SIG-M5 (cell line): ENCODE measurements at regions not wholly inside any gene's neighbourhood (a gene's known extent, or its start where the extent isn't known, plus 50 kb on each side); places are given as distances from the start of the nearest gene placed in this dataset.
"Not testable (repeated sequence)": the region's sequence is repeated elsewhere in the genome, so short reads cannot be mapped to it uniquely, and the experiment has no call there.

ENCODE experiments used
- DNase-seq: peaks from one replicate; lab custom pipeline; 2025; lab: John Stamatoyannopoulos, UW

DNA sequence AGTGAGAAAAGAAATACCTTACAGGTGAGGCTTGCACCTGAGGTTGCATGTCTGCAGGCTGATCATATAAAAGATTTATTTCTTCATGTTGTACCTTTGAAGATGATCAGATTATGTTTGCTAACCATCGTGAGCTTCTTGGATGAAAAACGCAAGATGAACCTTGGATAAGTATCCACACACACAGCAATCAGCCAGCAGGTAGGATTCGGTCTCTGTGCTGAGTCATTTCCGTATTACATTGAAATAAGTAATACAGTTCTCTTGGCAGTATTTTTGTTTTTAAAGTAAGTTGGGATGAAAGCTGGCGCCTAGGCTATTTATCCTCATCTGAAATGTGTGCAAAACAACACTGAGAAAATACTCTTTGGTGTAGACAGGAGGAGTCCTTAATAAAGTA, 109.0 kb upstream of the PRKCQ start:
- no peak for DNase-seq

GRCh38 chr10:6680735-6681134, 100.7 kb upstream of the PRKCQ start:
- DNase-seq = no peak

DNA sequence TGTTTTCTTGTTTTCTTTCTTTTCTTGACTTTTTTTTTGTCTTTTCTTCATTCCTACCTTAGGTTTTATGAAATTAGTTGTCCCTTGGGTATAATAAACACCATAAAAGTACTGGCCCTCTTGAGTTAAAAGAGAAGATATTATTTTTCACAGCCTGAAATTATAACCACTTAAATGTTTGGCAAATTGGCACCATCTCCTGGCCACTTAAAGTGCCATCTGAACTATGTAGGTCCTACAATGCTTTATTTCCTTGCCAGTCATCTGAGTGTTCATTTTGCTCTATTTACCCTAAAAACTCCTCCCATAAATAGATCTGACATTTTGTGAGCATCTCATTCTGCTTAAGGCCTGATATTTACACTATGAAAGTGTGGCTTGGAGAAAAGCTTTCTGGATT, 98.9 kb upstream of the PRKCQ start:
- no peak for DNase-seq

DNA sequence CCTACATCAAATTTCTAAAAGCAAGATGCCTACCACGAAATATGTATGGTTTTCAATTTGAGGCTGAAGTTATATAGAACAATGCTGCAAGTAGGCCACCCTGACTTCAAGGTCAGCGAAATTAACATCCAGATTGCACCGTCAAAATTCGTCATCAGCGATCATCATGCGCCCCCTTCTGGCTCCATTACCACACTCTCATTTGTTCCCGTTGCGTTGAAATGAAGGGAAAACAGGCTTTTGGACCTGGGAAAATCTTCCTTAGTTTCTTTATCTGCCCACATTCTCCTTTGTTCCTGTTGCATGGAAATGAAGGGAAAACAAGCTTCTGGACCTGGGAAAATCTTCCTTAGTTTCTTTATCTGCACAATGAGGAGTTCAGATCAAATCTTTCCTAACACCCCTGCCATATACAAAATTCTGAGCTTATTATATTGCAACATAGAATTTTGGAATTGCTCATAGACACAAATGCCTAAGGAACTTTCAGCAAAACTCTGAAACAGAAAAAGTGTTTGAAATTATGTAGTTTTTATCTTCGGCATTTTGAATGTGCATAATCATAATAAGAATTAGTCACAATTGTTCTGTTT, 98.2 kb upstream of the PRKCQ start:
- no peak for DNase-seq

DNA sequence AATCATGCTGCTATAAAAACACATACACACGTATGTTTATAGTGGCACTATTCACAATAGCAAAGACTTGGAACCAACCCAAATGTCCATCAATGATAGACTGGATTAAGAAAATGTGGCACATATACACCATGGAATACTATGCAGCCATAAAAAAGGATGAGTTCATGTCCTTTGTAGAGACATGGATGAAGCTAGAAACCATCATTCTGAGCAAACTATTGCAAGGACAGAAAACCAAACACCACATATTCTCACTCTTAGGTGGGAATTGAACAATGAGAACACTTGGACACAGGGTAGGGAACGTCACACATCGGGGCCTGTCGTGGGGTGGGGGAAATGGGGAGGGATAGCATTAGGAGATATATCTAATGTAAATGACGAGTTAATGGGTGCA, 97.1 kb upstream of the PRKCQ start:
- not testable (repeated sequence) for DNase-seq

DNA sequence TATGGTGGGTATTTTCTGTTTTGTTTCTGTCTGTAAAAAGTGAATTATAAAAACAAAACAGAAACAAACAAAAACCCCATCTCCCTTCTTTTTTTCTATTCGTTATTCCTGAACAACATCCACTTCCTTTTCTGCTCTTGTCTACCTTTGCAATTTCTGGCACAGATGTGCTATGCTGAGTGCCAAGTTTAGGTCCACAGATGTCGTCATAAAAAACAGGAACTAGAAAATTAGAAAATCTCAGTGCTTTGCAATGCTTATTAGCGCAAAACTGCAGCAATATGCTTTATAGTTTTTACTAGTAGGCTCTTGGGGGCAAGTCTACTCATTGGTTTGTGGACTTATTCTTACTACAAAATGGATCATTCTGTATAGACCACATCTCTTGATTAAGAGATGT, 94.2 kb upstream of the PRKCQ start:
- no peak for DNase-seq

DNA sequence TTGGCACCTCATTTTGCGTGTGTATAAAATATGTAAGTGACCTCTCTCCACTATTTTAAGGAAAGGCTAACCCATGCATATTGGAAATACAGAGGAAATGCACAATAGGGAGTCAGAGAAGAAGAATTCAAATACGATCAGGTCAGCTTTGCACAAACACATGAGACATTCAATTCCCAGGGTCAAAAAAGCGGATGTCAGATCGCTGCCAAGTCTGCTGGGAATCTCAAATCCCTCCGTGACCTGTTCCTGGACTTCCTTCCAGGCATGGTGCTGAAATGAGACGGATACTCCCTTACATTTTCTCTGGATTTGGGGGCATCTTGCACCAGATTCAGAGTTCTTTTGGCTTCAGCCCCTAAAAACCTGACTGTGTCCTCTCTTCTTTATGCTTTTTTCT, 91.9 kb upstream of the PRKCQ start:
- no peak for DNase-seq

- DNase-seq = no peak
These were observed 89.3 kb upstream of the PRKCQ start for GRCh38 chr10:6669269-6669859.

GRCh38 chr10:6667679-6668270, 87.7 kb upstream of the PRKCQ start:
- no peak for DNase-seq

GRCh38 chr10:6667150-6667549, 87.1 kb upstream of the PRKCQ start:
- DNase-seq = no peak

DNA sequence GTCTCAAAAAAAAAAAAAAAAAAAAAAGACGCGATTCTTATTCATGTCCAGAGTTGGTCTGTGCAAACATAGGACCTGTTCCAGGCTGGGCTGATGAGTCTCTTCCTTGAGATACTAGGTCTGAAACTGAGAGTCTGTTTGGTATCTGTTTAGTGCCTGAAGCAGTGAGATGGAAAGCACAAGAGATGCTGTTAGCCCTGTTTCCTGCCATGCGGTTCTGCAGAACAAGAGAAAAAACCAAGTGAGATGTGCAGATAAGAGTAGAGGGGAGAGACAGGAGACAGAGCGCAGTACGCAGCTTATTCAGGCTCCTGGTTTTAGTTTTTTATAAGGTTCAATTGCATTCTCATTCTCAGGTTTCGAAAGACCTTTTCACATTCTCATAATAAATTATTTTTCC, 85.8 kb upstream of the PRKCQ start:
- no peak for DNase-seq

GRCh38 chr10:6660460-6660859, 80.4 kb upstream of the PRKCQ start:
- DNase-seq = no peak

DNA sequence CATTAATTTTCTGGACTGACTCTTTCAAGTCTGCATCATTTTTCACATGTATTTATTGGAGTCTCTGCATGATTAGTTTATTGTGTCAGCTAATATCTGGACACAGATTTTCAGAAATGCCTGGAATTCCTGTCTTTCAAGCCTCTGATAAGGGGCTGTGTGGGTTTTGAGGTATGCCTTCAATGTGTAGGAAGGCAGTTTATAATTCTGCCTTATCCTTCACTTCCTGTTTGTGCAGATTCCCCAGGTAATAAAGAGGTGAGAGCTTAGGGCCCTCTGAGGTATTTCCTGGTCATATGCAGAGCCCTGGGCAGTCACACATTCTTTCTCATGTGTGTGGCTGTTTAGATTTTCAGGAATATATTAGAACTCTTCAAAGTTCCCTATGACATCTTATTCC, 79.4 kb upstream of the PRKCQ start:
- no peak for DNase-seq

GRCh38 chr10:6657669-6658068, 77.6 kb upstream of the PRKCQ start:
- no peak for DNase-seq

GRCh38 chr10:6657196-6657595, 77.1 kb upstream of the PRKCQ start:
- DNase-seq = no peak

GRCh38 chr10:6654571-6654970, 74.5 kb upstream of the PRKCQ start:
- DNase-seq = no peak

DNA sequence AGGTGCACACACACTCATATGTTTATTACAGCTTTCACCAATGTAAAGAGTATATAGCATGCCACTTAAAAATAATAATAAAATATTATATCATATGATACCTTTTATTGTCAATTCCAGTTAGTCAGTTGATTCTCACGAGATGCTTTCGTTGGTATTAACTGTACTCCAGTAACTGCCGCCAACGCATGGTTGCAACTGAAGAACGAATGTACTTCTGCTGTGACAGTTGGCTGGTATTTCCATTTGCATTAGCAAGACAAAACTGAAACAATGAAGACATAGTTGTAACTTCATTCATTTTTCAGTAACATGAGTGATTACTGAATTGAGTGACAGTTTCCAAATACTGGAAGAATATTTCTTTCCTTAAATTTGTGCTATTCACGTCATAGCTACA, 70.5 kb upstream of the PRKCQ start:
- no peak for DNase-seq

DNA sequence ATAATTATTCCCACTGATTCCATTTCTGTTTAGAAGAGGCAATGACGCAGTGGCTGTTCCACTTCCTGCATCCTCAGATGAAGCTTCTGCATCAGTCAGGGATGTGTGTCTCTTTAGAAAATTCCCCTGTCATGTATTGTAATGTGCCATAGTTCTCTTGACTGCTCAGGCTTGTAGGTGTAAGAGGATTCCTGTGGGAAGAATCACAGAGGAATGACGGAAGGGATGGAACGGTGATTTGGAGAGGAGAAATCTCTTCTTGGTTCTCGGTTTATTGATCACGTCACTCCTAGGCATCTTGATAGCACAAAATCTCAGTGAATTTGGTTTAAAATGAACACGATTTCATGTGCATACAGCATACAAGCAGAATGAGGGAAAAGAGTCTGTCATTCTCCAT, 69.8 kb upstream of the PRKCQ start:
- no peak for DNase-seq

DNA sequence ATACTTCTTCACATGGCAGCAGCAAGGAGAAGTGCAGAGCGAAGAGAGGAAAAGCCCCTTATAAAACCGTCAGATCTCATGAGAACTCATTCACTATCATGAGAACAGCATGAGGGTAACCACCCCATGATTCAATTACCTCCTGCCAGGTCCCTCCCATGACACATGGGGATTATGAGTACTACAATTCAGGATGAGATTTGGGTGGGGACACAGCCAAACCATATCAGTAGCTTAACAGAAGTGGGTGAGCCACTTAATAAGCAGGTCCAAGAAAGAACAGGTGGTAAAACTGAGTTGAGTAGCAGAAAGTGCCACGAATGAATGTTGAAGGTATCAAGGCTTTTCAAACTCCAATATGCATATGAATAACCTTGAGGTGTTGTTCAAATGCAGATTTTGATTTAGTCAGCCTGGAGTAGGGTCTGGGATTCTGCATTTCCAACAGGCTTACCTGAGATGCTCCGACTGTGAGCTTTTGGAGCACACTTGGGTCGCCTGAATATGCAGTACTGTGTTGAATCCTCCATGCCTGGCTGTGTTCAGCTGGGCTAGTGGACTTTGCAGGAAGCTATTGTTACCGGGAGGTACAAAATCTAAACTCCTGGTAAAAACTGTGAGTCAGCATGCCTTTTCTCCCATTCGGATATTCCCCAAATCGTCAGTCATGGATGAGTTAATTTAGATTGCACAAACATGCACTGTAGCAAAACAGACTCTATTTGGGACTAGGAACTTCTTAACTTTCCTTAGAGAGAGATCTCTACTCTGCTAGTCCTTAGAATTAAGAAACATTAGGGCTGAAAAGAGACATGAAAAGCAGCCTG, 69.0 kb upstream of the PRKCQ start:
- DNase-seq = no peak

DNA sequence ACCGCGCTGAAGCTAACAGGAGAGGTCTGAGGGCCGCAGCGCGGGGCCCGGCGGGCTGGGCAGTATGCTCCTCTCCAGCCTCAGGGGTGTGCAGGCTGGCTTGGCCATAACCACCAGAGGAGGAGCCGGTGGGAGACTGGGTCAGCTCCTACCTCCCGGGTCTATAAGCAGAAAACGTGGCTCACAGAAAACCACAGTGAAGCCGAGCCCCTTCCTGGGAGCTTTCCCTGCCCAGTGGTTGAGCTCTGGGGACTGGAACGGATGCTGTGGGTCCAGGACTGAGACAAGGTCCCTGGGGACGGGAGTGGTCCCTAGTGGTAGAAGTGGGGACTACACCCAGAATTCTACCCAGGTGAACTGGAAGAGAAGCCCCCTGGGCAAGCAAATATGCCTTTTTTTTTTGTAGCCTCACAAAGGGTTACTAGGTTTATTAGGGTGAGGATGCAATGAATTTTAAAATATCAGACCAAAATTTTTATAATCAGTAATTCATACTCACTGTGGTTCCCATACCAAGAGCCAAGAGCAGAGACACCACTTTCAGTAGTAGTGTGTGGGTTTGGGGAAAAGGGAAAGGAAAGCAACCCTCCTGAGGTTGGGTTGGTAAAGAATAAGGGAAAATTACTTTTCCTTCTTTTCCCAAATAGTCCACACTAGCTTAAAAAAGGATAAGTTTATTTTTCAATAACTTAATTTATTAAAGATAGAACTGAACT, 67.9 kb upstream of the PRKCQ start:
- no peak for DNase-seq

DNA sequence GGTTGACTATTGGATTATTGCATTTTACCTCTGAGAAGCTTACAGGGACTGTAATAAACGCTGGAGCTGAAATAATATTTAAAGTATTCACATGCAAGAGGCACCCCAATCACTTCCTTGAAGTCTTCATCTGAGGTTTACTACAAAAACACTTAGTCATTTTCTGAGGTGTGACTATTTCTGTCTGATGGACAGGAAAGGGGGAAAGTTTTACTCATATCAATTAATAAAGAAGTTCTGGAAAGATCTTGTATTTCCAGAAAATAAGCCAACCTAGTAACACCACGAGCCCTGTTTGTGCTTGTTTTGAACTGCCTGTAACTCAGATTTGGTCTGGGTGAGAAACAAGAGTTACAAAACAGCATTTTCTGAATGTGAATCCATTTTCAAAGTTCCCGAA, 63.9 kb upstream of the PRKCQ start:
- DNase-seq = no peak

GRCh38 chr10:6642876-6643275, 62.8 kb upstream of the PRKCQ start:
- no peak for DNase-seq
